ENCODE measurements at regions not wholly inside any gene's neighbourhood (a gene's known extent, or its start where the extent isn't known, plus 50 kb on each side); places are given as distances from the start of the nearest gene placed in this dataset.

DNA sequence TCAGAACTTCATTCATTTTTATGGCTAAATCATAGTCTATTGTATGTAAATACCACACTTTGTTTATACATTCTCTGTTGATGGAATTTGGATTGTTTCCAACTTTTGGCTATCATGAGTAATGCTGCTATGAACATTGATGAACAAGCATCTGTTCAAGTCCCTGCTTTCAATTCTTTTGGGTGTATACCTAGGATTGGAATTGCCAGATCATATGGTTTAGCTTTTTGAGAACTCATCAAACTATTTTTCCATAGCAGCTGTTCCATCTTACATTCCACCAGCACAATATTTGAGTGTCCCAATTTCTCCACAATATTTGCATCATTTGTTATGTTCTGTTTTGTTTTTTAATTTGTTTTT, 52.3 kb upstream of the CCND2 start:
- CTCF ChIA-PET: no interaction called here

GRCh38 chr12:4220536-4221257, 52.9 kb upstream of the CCND2 start:
- no peak for DNase-seq (ENCODE audit: low read depth, low spot score)
- intact Hi-C loops (cut with micrococcal nuclease): no loop called here
- POLR2A ChIA-PET: no interaction called here
- RAD21 ChIA-PET (ENCODE audit: low non-redundant PET in 1 of 2, low total read pairs in 2 of 2, uncharacterized antibody in 2 of 2, unreplicated experiment in 2 of 2): no interaction called here
- no peak overlapping the region for H3K9ac ChIP-seq (ENCODE audit: low read length)
- no peak for ATAC-seq
- H3K9me3 ChIP-seq (ENCODE audit: control insufficient read depth in 1 of 2, insufficient read depth in 1 of 2, low read depth in 1 of 2, low read length in 2 of 2): no peaks in the 10 kb centered on the region
- no TSS peak for BruUV-seq (replicated peaks)
- no peaks in the 10 kb centered on the region for H3K36me3 ChIP-seq (ENCODE audit: control insufficient read depth in 1 of 2, insufficient read depth in 2 of 2, low read length in 2 of 2)
- no peak overlapping the region for H3K4me3 ChIP-seq (replicated peaks in 1 of 2; ENCODE audit: low read depth in 1 of 2, low read length in 2 of 2)
- peaks cover 82% of the 10 kb centered on the region for H3K27me3 ChIP-seq (ENCODE audit: insufficient read depth, low read length)
- H3K27ac ChIP-seq (ENCODE audit: low read depth, low read length): no peak overlapping the region
- H3K4me2 ChIP-seq (ENCODE audit: low read length): no peak overlapping the region
- H3K79me2 ChIP-seq (ENCODE audit: insufficient read depth, low read length): no peaks in the 10 kb centered on the region
- H3K9me2 ChIP-seq (ENCODE audit: insufficient read depth): no peaks in the 10 kb centered on the region
- no peaks in the 10 kb centered on the region for H3K4me1 ChIP-seq (ENCODE audit: control insufficient read depth in 1 of 2, insufficient read depth in 2 of 2, low read length in 2 of 2)
- no peaks in the 10 kb centered on the region for H4K20me1 ChIP-seq (ENCODE audit: insufficient read depth)
- CTCF ChIA-PET: no interaction called here
- no peak overlapping the region for H2AFZ ChIP-seq (ENCODE audit: low read depth, low read length, poor library complexity, severe bottlenecking)
- TF ChIP-seq YY1 (IDR thresholded peaks at IDR 0.05; ENCODE audit: extremely low read depth, insufficient replicate concordance, low read depth, low read length) (no peak), CBX3 (IDR thresholded peaks at IDR 0.05; ENCODE audit: low read depth) (no peak), JUND (IDR thresholded peaks at IDR 0.05) (no peak), TCF7L2 (IDR thresholded peaks at IDR 0.05; ENCODE audit: borderline replicate concordance, extremely low read depth, insufficient read depth, insufficient read length) (no peak), ZNF274 (IDR thresholded peaks at IDR 0.05; ENCODE audit: low read depth, low read length) (no peak), SIN3A (IDR thresholded peaks at IDR 0.05; ENCODE audit: low read depth) (no peak), SP1 (IDR thresholded peaks at IDR 0.05; ENCODE audit: low read depth) (no peak), ATF3 (IDR thresholded peaks at IDR 0.05) (no peak), CEBPB (IDR thresholded peaks at IDR 0.05; ENCODE audit: low read depth) (no peak), POLR2AphosphoS5 (IDR thresholded peaks at IDR 0.05; ENCODE audit: low read depth, low read length) (no peak), SRF (IDR thresholded peaks at IDR 0.05; ENCODE audit: low read depth) (no peak), POLR2A (IDR thresholded peaks at IDR 0.05; ENCODE audit: borderline replicate concordance, extremely low read depth, insufficient read depth, insufficient read length) (no peak), ZFX (IDR thresholded peaks at IDR 0.05) (no peak)
- TF ChIP-seq, protein P1, sequence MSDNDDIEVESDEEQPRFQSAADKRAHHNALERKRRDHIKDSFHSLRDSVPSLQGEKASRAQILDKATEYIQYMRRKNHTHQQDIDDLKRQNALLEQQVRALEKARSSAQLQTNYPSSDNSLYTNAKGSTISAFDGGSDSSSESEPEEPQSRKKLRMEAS (IDR thresholded peaks at IDR 0.05): no peak
- TF ChIP-seq, protein P2, sequence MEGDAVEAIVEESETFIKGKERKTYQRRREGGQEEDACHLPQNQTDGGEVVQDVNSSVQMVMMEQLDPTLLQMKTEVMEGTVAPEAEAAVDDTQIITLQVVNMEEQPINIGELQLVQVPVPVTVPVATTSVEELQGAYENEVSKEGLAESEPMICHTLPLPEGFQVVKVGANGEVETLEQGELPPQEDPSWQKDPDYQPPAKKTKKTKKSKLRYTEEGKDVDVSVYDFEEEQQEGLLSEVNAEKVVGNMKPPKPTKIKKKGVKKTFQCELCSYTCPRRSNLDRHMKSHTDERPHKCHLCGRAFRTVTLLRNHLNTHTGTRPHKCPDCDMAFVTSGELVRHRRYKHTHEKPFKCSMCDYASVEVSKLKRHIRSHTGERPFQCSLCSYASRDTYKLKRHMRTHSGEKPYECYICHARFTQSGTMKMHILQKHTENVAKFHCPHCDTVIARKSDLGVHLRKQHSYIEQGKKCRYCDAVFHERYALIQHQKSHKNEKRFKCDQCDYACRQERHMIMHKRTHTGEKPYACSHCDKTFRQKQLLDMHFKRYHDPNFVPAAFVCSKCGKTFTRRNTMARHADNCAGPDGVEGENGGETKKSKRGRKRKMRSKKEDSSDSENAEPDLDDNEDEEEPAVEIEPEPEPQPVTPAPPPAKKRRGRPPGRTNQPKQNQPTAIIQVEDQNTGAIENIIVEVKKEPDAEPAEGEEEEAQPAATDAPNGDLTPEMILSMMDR (IDR thresholded peaks at IDR 0.05 in 2 of 3, conservative IDR thresholded peaks at IDR 0.05 in 1 of 3; ENCODE audit: borderline replicate concordance in 1 of 3, insufficient read depth in 1 of 3, low read depth in 2 of 3, low read length in 2 of 3): no peak
- TF ChIP-seq, protein P3, sequence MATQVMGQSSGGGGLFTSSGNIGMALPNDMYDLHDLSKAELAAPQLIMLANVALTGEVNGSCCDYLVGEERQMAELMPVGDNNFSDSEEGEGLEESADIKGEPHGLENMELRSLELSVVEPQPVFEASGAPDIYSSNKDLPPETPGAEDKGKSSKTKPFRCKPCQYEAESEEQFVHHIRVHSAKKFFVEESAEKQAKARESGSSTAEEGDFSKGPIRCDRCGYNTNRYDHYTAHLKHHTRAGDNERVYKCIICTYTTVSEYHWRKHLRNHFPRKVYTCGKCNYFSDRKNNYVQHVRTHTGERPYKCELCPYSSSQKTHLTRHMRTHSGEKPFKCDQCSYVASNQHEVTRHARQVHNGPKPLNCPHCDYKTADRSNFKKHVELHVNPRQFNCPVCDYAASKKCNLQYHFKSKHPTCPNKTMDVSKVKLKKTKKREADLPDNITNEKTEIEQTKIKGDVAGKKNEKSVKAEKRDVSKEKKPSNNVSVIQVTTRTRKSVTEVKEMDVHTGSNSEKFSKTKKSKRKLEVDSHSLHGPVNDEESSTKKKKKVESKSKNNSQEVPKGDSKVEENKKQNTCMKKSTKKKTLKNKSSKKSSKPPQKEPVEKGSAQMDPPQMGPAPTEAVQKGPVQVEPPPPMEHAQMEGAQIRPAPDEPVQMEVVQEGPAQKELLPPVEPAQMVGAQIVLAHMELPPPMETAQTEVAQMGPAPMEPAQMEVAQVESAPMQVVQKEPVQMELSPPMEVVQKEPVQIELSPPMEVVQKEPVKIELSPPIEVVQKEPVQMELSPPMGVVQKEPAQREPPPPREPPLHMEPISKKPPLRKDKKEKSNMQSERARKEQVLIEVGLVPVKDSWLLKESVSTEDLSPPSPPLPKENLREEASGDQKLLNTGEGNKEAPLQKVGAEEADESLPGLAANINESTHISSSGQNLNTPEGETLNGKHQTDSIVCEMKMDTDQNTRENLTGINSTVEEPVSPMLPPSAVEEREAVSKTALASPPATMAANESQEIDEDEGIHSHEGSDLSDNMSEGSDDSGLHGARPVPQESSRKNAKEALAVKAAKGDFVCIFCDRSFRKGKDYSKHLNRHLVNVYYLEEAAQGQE (IDR thresholded peaks at IDR 0.05; ENCODE audit: low read depth): no peak

More for the DNA sequence above, 52.3 kb upstream of the CCND2 start:
- RAD21 ChIA-PET (ENCODE audit: low non-redundant PET in 1 of 2, low total read pairs in 2 of 2, uncharacterized antibody in 2 of 2, unreplicated experiment in 2 of 2): no interaction called here
- Histone ChIP-seq H3K27me3 (ENCODE audit: insufficient read depth, low read length) (peaks cover 82% of the 10 kb centered on the region), H3K9ac (ENCODE audit: low read length) (no peak overlapping the region), H3K36me3 (ENCODE audit: control insufficient read depth in 1 of 2, insufficient read depth in 2 of 2, low read length in 2 of 2) (no peaks in the 10 kb centered on the region), H3K79me2 (ENCODE audit: insufficient read depth, low read length) (no peaks in the 10 kb centered on the region), H3K4me3 (replicated peaks in 1 of 2; ENCODE audit: low read depth in 1 of 2, low read length in 2 of 2) (no peak overlapping the region), H3K9me2 (ENCODE audit: insufficient read depth) (no peaks in the 10 kb centered on the region), H3K4me2 (ENCODE audit: low read length) (no peak overlapping the region), H3K9me3 (ENCODE audit: control insufficient read depth in 1 of 2, insufficient read depth in 1 of 2, low read depth in 1 of 2, low read length in 2 of 2) (no peaks in the 10 kb centered on the region), H4K20me1 (ENCODE audit: insufficient read depth) (no peaks in the 10 kb centered on the region), H2AFZ (ENCODE audit: low read depth, low read length, poor library complexity, severe bottlenecking) (no peak overlapping the region), H3K27ac (ENCODE audit: low read depth, low read length) (no peak overlapping the region), H3K4me1 (ENCODE audit: control insufficient read depth in 1 of 2, insufficient read depth in 2 of 2, low read length in 2 of 2) (no peaks in the 10 kb centered on the region)
- DNase-seq (ENCODE audit: low read depth, low spot score) (no peak), ATAC-seq (no peak)
- no TSS peak for BruUV-seq (replicated peaks)
- intact Hi-C loops (cut with micrococcal nuclease): no loop called here
- POLR2A ChIA-PET: no interaction called here
- no peak for TF ChIP-seq EZH2 (IDR thresholded peaks at IDR 0.05)

Data from HCT116 (cell line).